Esophagus muscularis mucosa (tissue), 4 donors: ENCODE measurements at regions not wholly inside any gene's neighbourhood (a gene's known extent, or its start where the extent isn't known, plus 50 kb on each side); places are given as distances from the start of the nearest gene placed in this dataset.
"Not testable (repeated sequence)": the region's sequence is repeated elsewhere in the genome, so short reads cannot be mapped to it uniquely, and the experiment has no call there.

Source experiments
- EP300 ChIP-seq: sonication (generic); formaldehyde crosslinking; IDR thresholded peaks from one replicate; pipeline ENCODE4 v1.6.1; 2017; ENCODE audit warnings: antibody characterized with exemption
- POLR2A ChIP-seq: fragments of 450-650 bp; IDR thresholded peaks from one replicate; pipeline ENCODE4 v1.6.1; 2017; ENCODE audit warnings: antibody characterized with exemption, moderate library complexity, mild to moderate bottlenecking, low read depth
- TF ChIP-seq, protein P1 (sequence below), 3 experiments: fragments of 200-600 bp in 2 of 3; fragments of 450-650 bp in 1 of 3; sonication (generic) in 2 of 3; IDR thresholded peaks; one replicate each; pipeline ENCODE4 v1.5.1; 2017 to 2019; ENCODE audit warnings: antibody characterized with exemption in 3 of 3, mild to moderate bottlenecking in 2 of 3, moderate library complexity in 1 of 3

DNA sequence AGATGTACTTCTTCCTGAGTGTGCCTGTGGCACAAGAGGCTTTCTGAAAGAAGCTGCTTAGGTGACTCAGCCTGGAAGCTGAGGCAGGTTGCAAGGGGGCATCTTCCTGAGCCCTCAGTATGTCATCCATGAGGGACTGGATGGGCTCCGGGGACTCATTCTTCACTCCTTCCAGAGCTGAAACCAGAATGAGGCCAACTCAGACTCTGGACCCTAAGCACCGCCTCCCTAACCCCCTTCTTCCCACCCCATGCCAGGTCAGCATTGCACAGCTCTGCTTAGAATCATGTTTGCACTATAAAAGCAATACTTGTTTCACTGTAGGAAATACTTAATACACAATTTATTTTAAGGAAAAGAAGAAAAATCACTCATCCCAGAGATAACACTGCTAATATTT, 138.3 kb downstream of the KLRB1 start:
- TF ChIP-seq POLR2A, EP300: not testable (repeated sequence)
- TF ChIP-seq, protein P1, sequence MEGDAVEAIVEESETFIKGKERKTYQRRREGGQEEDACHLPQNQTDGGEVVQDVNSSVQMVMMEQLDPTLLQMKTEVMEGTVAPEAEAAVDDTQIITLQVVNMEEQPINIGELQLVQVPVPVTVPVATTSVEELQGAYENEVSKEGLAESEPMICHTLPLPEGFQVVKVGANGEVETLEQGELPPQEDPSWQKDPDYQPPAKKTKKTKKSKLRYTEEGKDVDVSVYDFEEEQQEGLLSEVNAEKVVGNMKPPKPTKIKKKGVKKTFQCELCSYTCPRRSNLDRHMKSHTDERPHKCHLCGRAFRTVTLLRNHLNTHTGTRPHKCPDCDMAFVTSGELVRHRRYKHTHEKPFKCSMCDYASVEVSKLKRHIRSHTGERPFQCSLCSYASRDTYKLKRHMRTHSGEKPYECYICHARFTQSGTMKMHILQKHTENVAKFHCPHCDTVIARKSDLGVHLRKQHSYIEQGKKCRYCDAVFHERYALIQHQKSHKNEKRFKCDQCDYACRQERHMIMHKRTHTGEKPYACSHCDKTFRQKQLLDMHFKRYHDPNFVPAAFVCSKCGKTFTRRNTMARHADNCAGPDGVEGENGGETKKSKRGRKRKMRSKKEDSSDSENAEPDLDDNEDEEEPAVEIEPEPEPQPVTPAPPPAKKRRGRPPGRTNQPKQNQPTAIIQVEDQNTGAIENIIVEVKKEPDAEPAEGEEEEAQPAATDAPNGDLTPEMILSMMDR (IDR thresholded peaks at IDR 0.05), result not testable (repeated sequence)
